ENCODE measurements at regions not wholly inside any gene's neighbourhood (a gene's known extent, or its start where the extent isn't known, plus 50 kb on each side); places are given as distances from the start of the nearest gene placed in this dataset.
"Not testable (repeated sequence)": the region's sequence is repeated elsewhere in the genome, so short reads cannot be mapped to it uniquely, and the experiment has no call there.

DNA sequence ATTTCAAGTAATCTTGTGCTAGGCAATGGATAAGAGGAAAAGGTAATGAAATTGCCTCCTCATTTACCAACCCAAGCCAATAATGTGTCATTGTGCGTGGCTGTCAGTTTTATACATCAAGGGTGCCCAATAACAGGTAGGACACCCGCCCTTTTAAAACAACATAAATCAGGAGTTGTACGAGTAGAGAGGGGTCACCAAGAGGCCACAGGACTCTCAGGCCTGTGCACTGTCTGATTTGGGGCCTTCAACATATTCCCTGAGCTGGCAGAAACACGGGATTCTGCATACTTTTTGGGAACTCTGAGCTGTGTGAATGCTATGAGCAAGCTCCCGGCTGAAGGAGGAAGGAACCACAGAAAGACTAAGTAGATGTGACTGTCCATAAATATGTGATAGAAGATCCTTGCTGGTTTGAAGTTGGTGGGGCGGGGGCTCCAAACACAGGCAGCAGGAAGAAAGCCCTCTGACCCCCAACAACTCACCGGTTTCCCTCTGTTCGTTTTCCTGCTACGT, 82.7 kb upstream of the MAML3 start:
- H3K27ac ChIP-seq (ENCODE audit: low read length) = peak overlapping the region; percentile 87
- no peaks in the 10 kb centered on the region for H3K9me3 ChIP-seq (replicated peaks; ENCODE audit: control insufficient read depth, low read depth, low read length)
- no peaks in the 10 kb centered on the region for H3K27me3 ChIP-seq (ENCODE audit: control insufficient read depth, insufficient read depth, low read length)
- H3K4me3 ChIP-seq (ENCODE audit: low read length) = no peak overlapping the region
- no peak for DNase-seq
- WGBS (ENCODE audit: insufficient coverage) = 33% methylated on average over 2 of the region's 9 CpGs
- H3K4me1 ChIP-seq (ENCODE audit: control insufficient read depth, insufficient read depth, low read length) = peaks cover 49% of the 10 kb centered on the region
- H3K36me3 ChIP-seq (ENCODE audit: control insufficient read depth, insufficient read depth, low read length) = no peaks in the 10 kb centered on the region

DNA sequence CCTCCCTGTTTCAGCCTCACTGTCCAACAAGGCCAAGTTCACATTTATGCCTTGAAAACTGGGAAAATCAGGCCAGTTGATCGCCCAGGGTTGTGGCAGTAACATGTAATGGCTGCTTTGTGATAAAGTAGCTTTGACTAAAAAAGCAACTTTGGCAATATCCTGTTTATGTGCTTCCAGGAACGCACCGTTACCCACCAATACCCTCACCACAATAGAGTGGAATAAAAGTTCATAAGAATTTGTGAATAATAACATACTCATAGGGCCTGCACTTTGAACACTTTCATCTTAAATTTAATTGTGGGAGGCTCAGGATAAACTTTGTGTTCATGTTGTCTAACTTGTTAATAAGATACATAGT, 80.7 kb upstream of the MAML3 start:
- no peak for DNase-seq
- Histone ChIP-seq H3K4me3 (ENCODE audit: low read length) (no peak overlapping the region), H3K36me3 (ENCODE audit: control insufficient read depth, insufficient read depth, low read length) (no peaks in the 10 kb centered on the region), H3K9me3 (replicated peaks; ENCODE audit: control insufficient read depth, low read depth, low read length) (no peaks in the 10 kb centered on the region), H3K27ac (ENCODE audit: low read length) (no peak overlapping the region), H3K4me1 (ENCODE audit: control insufficient read depth, insufficient read depth, low read length) (peaks cover 45% of the 10 kb centered on the region), H3K27me3 (ENCODE audit: control insufficient read depth, insufficient read depth, low read length) (no peaks in the 10 kb centered on the region)
- no CpG with 5 or more reads among the region's 3 CpGs for WGBS (ENCODE audit: insufficient coverage)

DNA sequence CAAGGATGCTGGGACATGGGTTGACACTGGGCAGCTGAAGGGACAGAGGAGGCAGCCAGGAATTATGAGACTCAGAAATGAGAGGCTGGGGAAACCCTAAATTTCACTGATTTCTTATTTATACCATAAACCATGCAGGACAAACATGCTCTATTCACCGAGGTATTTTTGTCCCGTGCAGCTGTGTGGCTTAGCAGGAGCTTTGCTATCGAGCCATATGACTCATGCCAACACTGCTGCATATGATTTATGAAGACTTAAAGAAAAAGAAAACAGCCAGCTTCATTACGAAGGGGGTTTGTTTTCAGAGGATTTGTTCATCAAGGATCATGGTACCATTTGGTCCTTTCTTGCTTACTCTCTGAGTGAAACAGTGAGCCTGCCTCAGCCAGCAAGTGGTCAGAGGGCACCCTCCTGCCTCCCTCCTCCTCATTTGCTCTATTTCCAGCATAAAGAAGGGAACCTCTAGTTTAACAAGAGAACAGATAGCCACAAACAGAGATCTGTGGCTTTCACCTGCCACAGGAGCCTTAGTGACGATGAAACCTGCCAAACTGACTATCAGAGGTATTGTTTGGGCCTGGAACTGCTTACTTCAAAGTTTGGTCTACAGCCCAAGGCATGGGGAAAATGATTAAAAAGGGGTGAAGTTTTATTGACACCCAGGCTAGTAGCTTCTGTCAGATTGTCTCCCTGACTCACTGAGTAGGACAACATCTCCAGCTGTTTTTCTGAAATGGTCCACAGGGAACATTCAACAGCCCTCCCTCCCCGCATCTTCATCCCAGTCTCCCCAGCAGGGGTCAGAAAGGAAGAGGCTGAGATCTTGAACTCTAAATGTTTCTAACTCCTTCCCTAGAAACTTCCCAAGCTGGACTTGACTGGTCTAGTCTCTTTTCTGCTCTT, 80.1 kb upstream of the MAML3 start:
- no peaks in the 10 kb centered on the region for H3K36me3 ChIP-seq (ENCODE audit: control insufficient read depth, insufficient read depth, low read length)
- H3K27ac ChIP-seq (ENCODE audit: low read length) = peak overlapping the region; percentile 53
- no peaks in the 10 kb centered on the region for H3K9me3 ChIP-seq (replicated peaks; ENCODE audit: control insufficient read depth, low read depth, low read length)
- H3K27me3 ChIP-seq (ENCODE audit: control insufficient read depth, insufficient read depth, low read length) = no peaks in the 10 kb centered on the region
- no peak overlapping the region for H3K4me3 ChIP-seq (ENCODE audit: low read length)
- H3K4me1 ChIP-seq (ENCODE audit: control insufficient read depth, insufficient read depth, low read length) = peaks cover 41% of the 10 kb centered on the region
- 51% methylated on average over 5 of the region's 6 CpGs for WGBS (ENCODE audit: insufficient coverage)
- peak; percentile 56 for DNase-seq

DNA sequence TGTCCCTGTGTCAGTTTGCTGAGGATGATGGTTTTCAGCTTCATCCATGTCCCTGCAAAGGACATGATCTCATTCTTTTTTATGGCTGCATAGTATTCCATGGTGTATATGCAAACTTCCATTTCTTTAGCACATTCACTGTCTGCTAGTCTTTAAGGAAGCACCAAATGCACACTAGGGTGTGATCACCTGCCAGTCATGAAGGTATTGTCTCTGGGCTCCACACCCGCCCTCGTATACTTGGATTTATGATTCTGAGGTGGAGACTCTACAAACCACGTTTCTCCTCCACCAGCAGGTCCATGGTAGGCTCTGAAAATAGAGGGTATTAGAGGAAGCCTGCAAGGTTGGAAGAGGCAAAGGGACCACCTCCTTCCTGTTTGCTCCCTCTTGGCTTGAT, 75.9 kb upstream of the MAML3 start:
- Histone ChIP-seq H3K4me3 (ENCODE audit: low read length) (no peak overlapping the region), H3K9me3 (replicated peaks; ENCODE audit: control insufficient read depth, low read depth, low read length) (no peaks in the 10 kb centered on the region), H3K27me3 (ENCODE audit: control insufficient read depth, insufficient read depth, low read length) (no peaks in the 10 kb centered on the region), H3K27ac (ENCODE audit: low read length) (no peak overlapping the region), H3K4me1 (ENCODE audit: control insufficient read depth, insufficient read depth, low read length) (peaks cover 14% of the 10 kb centered on the region), H3K36me3 (ENCODE audit: control insufficient read depth, insufficient read depth, low read length) (no peaks in the 10 kb centered on the region)
- no CpG with 5 or more reads among the region's 3 CpGs for WGBS (ENCODE audit: insufficient coverage)
- DNase-seq = no peak

DNA sequence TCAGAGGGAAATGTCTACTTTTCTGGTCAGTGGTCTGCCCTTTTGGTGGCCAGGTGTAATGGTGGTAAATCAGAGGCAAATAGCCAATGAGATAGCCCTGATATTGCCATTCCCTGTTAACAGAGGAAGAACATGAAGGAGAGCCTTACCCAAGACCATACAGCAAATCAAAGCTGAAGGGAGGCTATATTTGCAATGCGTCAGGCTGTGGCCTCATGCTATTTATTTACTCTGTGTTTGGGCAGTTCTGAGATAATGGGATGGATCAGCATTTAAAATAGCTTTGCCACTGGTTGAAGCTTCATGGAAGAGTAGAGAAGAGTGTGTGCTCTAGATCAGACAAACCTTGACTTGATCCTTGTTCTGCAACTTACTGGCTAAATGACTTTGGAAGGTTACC, 73.3 kb upstream of the MAML3 start:
- no peaks in the 10 kb centered on the region for H3K36me3 ChIP-seq (ENCODE audit: control insufficient read depth, insufficient read depth, low read length)
- no peak overlapping the region for H3K4me3 ChIP-seq (ENCODE audit: low read length)
- no peak overlapping the region for H3K27ac ChIP-seq (ENCODE audit: low read length)
- H3K4me1 ChIP-seq (ENCODE audit: control insufficient read depth, insufficient read depth, low read length) = no peaks in the 10 kb centered on the region
- WGBS (ENCODE audit: insufficient coverage) = no CpG with 5 or more reads among the region's 1 CpG
- DNase-seq = no peak
- no peaks in the 10 kb centered on the region for H3K9me3 ChIP-seq (replicated peaks; ENCODE audit: control insufficient read depth, low read depth, low read length)
- H3K27me3 ChIP-seq (ENCODE audit: control insufficient read depth, insufficient read depth, low read length) = no peaks in the 10 kb centered on the region

DNA sequence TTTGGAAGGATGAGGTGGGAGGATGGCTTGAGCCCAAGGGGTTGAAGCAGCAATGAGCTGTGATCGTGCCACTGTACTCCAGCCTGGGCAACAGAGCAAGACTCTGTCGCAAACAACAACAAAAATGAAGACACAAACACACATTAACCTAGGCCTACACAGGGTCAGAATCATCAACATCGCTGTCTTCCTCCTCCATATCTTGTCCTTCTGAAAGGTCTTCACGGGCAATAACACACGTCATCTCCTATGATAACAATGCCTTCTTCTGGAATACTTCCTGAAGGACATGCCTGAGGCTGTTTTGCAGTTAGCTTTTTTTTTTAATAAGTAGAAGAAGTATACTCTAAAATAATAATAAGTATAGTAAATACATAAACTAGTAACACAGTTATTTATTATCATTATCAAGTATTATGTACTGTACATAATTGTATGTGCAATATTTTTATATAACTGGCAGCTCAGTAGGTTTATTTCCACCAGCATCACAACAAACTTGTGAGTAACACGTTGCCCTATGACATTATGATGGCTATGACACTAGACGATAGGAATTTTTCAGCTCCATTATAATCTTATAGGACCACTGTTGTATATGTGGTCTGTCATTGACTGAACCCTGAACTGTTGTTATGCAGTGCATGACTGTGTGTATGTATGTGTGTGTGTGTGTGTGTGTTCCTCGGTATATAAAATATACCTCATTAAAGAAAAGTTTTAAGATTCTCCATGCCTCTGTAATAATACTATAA, 69.2 kb upstream of the MAML3 start:
- Histone ChIP-seq H3K36me3 (ENCODE audit: control insufficient read depth, insufficient read depth, low read length) (no peaks in the 10 kb centered on the region), H3K4me3 (ENCODE audit: low read length) (no peak overlapping the region), H3K27ac (ENCODE audit: low read length) (no peak overlapping the region), H3K27me3 (ENCODE audit: control insufficient read depth, insufficient read depth, low read length) (no peaks in the 10 kb centered on the region), H3K9me3 (replicated peaks; ENCODE audit: control insufficient read depth, low read depth, low read length) (no peaks in the 10 kb centered on the region), H3K4me1 (ENCODE audit: control insufficient read depth, insufficient read depth, low read length) (no peaks in the 10 kb centered on the region)
- 100% methylated on average over 1 of the region's 8 CpGs for WGBS (ENCODE audit: insufficient coverage)
- no peak for DNase-seq

DNA sequence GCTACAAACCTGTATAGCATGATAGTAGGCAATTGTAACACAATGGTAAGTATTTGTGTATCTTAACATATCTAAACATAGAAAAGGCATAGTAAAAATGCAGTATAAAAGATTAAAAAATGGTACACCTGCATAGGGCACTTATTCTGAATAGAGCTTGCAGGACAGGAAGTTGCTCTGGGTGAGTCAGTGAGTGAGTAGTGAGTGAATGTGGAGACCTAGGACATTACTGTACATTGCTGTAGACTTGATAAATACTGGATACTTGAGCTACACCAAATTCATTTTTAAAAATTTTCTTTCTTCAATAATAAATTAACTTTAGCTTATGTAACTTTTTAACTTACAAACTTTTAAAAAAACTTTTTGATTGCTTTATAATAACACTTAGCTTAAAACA, 68.2 kb upstream of the MAML3 start:
- DNase-seq = no peak
- no peaks in the 10 kb centered on the region for H3K4me1 ChIP-seq (ENCODE audit: control insufficient read depth, insufficient read depth, low read length)
- H3K27me3 ChIP-seq (ENCODE audit: control insufficient read depth, insufficient read depth, low read length) = no peaks in the 10 kb centered on the region
- H3K9me3 ChIP-seq (replicated peaks; ENCODE audit: control insufficient read depth, low read depth, low read length) = no peaks in the 10 kb centered on the region
- H3K36me3 ChIP-seq (ENCODE audit: control insufficient read depth, insufficient read depth, low read length) = no peaks in the 10 kb centered on the region
- no peak overlapping the region for H3K27ac ChIP-seq (ENCODE audit: low read length)
- no peak overlapping the region for H3K4me3 ChIP-seq (ENCODE audit: low read length)

DNA sequence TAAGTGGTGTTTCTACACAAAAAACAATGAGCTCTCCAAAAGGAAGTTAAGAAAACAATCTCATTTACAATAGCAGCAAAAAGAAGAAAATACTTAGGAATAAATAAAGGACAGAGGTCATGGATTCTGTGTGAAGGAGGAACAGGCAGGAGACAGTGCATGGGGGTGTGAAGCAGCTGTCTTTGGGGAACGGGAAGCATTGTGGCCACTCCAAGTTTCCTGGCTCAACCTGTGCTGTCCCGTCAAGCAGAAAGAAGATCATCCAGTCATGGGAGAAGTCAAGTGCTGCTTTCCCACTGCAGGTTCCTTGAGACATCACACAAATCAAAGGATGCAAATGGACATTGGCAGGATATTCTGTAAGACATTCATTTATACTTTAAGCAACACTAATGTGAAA, 66.1 kb upstream of the MAML3 start:
- H3K4me3 ChIP-seq (ENCODE audit: low read length) = no peak overlapping the region
- no peaks in the 10 kb centered on the region for H3K27me3 ChIP-seq (ENCODE audit: control insufficient read depth, insufficient read depth, low read length)
- H3K4me1 ChIP-seq (ENCODE audit: control insufficient read depth, insufficient read depth, low read length) = no peaks in the 10 kb centered on the region
- no peak overlapping the region for H3K27ac ChIP-seq (ENCODE audit: low read length)
- DNase-seq = no peak
- H3K9me3 ChIP-seq (replicated peaks; ENCODE audit: control insufficient read depth, low read depth, low read length) = no peaks in the 10 kb centered on the region
- WGBS (ENCODE audit: insufficient coverage) = 50% methylated on average over 1 of the region's 2 CpGs
- no peaks in the 10 kb centered on the region for H3K36me3 ChIP-seq (ENCODE audit: control insufficient read depth, insufficient read depth, low read length)

DNA sequence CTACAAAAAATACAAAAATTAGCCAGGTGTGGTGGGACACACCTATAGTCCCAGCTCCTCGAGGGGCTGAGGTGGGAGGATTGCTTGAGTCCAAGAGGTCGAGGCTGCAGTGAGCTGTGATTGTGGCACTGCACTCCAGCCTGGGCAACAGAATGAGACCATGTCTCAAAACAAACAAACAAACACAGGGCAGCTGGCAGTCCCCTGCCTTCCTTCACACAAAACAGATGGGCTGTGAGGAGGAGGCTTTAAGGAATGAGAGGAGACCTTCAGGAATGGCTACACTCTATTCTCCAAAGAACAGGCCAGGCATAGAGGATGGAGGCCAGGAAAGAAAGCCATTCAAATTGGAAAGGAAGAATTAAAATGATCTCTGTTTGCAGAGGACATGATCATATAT, 65.6 kb upstream of the MAML3 start:
- no peaks in the 10 kb centered on the region for H3K4me1 ChIP-seq (ENCODE audit: control insufficient read depth, insufficient read depth, low read length)
- no peak overlapping the region for H3K4me3 ChIP-seq (ENCODE audit: low read length)
- no peaks in the 10 kb centered on the region for H3K27me3 ChIP-seq (ENCODE audit: control insufficient read depth, insufficient read depth, low read length)
- H3K27ac ChIP-seq (ENCODE audit: low read length) = no peak overlapping the region
- no peaks in the 10 kb centered on the region for H3K36me3 ChIP-seq (ENCODE audit: control insufficient read depth, insufficient read depth, low read length)
- no peak for DNase-seq
- H3K9me3 ChIP-seq (replicated peaks; ENCODE audit: control insufficient read depth, low read depth, low read length) = no peaks in the 10 kb centered on the region
- WGBS (ENCODE audit: insufficient coverage) = no CpG with 5 or more reads among the region's 2 CpGs

DNA sequence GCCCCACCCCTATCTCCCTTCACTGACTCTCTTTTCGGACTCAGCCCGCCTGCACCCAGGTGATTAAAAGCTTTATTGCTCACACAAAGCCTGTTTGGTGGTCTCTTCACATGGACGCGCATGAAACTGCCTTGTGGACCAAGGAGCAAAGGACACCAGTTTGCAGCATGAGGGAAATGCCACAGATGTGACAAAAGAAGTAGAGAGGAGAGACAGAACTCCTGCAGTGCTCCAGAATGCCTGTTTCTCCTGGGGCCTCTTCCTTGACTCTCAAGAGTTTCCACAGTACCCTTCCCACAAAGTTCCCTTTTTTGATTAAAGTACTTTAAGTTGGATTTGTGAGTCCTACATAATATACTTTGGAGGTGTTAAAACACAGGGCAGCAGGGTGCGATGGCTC, 65.1 kb upstream of the MAML3 start:
- DNase-seq; H3K36me3 ChIP-seq (ENCODE audit: control insufficient read depth, insufficient read depth, low read length); H3K27me3 ChIP-seq (ENCODE audit: control insufficient read depth, insufficient read depth, low read length); H3K4me3 ChIP-seq (ENCODE audit: low read length); H3K9me3 ChIP-seq (replicated peaks; ENCODE audit: control insufficient read depth, low read depth, low read length); H3K4me1 ChIP-seq (ENCODE audit: control insufficient read depth, insufficient read depth, low read length); H3K27ac ChIP-seq (ENCODE audit: low read length): not testable (repeated sequence)
- 56% methylated on average over 3 of the region's 5 CpGs for WGBS (ENCODE audit: insufficient coverage)

Data from muscle of leg (tissue), 3 donors.